HG02588 (cell line): ENCODE measurements at regions not wholly inside any gene's neighbourhood (a gene's known extent, or its start where the extent isn't known, plus 50 kb on each side); places are given as distances from the start of the nearest gene placed in this dataset.
"Not testable (repeated sequence)": the region's sequence is repeated elsewhere in the genome, so short reads cannot be mapped to it uniquely, and the experiment has no call there.

Source experiments
- ATAC-seq: cut with Tn5 transposase; IDR thresholded peaks from one replicate; pipeline ENCODE4 v1.9.1; 2021; ENCODE audit warnings: mild to moderate bottlenecking, moderate library complexity; ENCODE audit not compliant: unreplicated experiment

GRCh38 chr4:75289914-75290582, 224.2 kb downstream of the RCHY1 start:
- peak; percentile 76 for ATAC-seq

GRCh38 chr4:75287738-75288517, 226.3 kb downstream of the RCHY1 start:
- no peak for ATAC-seq

- ATAC-seq, result no peak
Observed at GRCh38 chr4:75285837-75286236, 228.4 kb downstream of the RCHY1 start.

- ATAC-seq, result no peak
Observed at GRCh38 chr4:75284831-75285230, 229.4 kb downstream of the RCHY1 start.

DNA sequence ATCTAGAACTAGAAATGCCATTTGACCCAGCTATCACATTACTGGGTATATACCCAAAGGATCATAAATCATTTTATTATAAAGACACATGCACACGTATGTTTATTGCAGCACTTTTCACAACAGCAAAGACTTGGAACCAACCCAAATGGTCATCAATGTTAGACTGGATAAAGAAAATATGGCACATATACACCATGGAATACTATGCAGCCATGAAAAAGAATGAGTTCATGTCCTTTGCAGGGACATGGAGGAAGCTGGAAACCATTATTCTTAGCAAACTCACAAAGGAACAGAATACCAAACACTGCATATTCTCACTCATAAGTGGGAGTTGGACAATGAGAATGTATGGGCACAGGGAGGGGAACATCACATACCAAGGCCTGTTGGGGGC, 233.7 kb downstream of the RCHY1 start:
- not testable (repeated sequence) for ATAC-seq

GRCh38 chr4:75259306-75259705, 254.9 kb downstream of the RCHY1 start:
- ATAC-seq, result no peak

DNA sequence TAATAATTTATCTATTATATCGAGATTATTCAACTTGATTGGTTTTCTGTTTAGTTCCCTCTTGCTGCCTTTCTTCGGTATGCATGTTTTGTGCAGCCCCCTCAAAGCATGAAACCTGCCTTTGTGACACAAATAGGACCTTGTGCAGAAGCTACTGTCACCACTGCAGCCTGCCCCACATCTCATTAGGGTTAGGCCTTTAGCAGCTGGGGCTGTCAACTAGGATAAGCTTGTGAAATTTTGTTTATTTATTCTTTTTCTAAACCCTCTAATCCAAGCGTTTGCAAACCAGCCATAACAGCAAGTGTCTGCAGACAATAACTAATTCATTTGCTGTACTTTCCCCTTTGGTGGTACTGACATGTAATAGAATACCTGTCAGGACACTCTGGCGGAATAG, 258.9 kb downstream of the RCHY1 start:
- no peak for ATAC-seq

- no peak for ATAC-seq
Observed at GRCh38 chr4:75254745-75255144, 259.5 kb downstream of the RCHY1 start.

DNA sequence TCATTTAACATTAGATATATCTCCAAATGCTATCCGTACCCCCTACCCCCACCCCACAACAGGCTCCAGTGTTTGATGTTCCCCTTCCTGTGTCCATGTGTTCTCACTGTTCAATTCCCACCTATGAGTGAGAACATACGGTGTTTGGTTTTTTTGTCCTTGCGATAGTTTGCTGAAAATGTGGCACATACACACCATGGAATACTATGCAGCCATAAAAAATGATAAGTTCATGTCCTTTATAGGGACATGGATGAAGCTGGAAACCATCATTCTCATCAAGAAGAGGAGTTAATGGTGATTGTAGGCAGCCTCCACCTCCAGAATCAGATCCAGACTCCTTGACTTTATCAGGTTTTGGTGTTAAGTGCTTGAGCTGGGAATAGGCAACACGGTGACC, 261.1 kb downstream of the RCHY1 start:
- not testable (repeated sequence) for ATAC-seq

DNA sequence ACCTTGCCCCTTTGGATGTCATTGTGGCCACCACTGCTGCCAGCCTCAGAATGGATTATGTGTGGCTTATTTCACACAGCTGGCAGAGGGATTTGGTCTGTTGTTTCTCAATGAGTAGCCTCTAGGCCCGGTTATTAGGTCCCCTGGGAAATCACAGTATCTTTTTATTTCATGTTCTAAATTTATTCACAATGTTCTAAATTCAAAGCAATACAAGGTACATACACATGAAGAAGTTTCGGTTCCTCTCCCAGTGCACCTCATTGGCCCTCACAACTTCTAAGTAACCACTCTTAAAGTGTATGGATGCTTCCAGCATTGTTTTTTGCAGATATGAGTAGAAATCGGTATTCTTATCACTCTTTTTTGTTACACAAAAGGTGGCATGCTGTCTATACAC, 262.7 kb downstream of the RCHY1 start:
- peak; percentile 83 for ATAC-seq

DNA sequence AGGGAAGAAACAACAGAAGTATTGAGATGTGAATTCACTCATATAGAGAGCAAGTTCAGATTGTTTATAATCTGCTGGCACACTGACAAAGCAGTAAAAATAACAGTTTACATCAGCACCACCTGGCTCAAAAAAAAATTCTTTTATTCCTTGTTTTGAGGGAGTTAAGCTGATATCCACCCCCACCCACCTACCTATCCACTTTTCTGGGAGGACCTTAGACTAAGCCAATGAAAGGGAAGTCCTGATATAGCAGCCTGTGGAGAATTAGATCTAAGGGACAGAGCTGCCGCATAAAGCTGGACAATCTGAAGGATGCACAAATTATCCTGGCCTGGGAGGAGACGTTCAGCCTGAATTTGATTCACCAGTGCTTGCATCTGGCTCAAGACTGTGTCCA, 264.5 kb downstream of the RCHY1 start:
- no peak for ATAC-seq

DNA sequence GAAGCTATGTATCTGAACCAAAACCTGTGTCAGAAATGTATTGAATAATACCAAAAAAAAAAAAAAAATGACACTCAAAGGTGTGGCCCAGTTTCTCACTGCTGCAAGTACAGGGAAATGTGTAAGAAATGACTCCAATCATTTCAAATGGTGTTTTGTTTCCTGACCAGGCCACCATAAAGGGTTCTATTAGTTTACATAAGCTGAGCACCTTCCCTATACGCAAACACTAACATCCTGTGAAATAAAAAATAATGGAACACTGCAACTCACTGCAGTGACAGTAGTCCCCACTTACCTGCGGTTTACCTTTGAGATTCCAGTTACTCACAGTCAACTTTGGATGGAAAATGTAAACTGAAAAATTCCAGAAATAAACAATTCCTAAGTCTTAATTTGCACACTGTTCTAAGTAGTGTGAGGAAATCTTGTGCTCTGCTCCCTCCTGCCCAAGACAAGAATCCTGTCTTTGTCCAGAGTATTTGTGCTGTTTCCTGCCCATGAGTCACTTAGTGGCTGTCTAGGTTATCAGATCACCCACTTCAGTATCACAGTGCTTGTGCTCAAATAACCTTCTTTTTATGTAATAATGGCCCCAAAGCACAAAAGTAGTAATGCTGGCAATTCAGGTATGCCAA, 265.3 kb downstream of the RCHY1 start:
- no peak for ATAC-seq

GRCh38 chr4:75244325-75244724, 269.9 kb downstream of the RCHY1 start:
- no peak for ATAC-seq

- no peak for ATAC-seq
Observed at GRCh38 chr4:75243570-75243969, 270.6 kb downstream of the RCHY1 start.

- peak; percentile 99 for ATAC-seq
Observed at GRCh38 chr4:75235359-75235951, 278.7 kb downstream of the RCHY1 start.

GRCh38 chr4:75232546-75232945, 281.7 kb downstream of the RCHY1 start:
- no peak for ATAC-seq

DNA sequence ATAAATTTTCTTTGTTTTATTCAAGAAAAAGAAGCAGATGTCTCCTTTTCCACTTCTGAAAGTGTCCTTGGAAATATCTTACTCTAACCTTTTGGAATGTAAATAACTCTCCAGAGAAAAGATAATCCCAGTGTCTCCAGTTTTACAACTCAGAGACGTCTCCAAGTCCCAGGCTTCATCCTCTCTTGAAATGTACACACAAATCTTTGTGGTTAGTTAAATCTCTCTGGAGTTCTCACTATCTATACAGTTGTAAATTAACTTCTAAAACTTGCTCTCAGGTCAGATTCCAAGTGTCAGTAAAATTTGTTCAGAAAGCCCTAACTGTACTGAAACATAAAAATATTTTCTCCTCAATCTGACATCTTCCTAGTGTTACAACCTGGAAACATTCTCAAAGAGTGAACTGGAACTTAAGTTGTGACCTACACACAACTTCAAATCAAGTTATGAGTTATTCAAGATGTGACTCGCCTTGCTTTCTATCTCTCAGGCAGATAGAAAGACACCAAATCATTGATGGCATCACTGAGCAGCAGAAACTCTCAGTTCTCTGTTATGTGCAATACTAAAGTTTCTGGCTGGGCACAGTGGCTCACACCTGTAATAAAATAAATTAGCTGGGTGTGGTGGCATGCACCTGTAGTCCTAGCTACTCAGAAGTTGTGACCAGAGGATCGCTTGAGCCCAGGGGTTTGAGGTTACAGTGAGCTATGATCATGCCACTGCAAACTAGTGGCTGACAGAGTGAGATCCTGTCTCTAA, 284.2 kb downstream of the RCHY1 start:
- ATAC-seq, result peak; percentile 87

GRCh38 chr4:75213480-75213879, 280.6 kb downstream of the PARM1 start:
- ATAC-seq, result no peak

DNA sequence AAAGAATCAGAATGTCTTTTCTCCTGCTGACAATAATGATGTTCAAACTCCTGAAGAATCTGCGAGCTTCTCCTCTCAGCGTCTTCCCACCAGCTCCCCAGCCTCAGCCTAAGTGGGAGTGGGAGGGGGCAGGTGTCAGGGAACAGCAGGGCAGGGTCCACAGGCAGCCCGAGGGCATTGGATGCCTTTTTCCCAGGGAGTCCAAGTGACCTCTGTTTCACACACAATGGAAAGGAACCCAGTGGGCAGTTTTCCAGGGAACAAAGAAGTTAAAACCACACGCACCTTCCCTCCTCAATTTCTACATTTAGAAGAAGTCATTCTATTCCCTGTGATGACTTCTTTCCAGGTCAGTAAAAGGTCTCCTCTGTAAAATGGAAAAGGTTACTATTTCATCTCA, 278.5 kb downstream of the PARM1 start:
- ATAC-seq, result no peak

- ATAC-seq, result no peak
Observed at GRCh38 chr4:75207902-75208301, 275.0 kb downstream of the PARM1 start.

DNA sequence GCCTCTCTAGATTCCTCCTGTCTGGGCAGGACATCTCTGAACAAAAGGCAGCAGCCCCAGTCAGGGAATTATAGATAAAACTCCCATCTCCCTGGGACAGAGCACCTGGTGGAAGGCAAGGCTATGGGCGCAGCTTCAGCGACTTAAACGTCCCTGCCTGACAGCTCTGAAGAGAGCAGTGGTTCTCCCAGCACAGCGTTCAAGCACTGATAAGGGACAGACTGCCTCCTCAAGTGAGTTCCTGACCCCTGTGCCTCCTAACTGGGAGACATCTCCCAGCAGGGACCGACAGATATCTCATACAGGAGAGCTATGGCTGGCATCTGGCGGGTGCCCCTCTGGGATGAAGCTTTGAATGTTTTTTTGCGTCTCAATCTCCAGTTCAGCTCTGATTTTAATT, 262.2 kb downstream of the PARM1 start:
- ATAC-seq, result no peak
